GM20000 (cell line): ENCODE measurements at regions not wholly inside any gene's neighbourhood (a gene's known extent, or its start where the extent isn't known, plus 50 kb on each side); places are given as distances from the start of the nearest gene placed in this dataset.

Experiments used
- DNase-seq: peaks from one replicate; pipeline ENCODE4 v3.0.0; 2012; ENCODE audit warnings: low spot score
- CTCF ChIP-seq: IDR thresholded peaks from 2 replicates; pipeline ENCODE4 v1.5.1; 2012; ENCODE audit warnings: mild to moderate bottlenecking, control low read depth; ENCODE audit errors: extremely low read depth, missing control alignments

GRCh38 chr15:25931851-25932250 lies 68.7 kb upstream of the ATP10A start:
- no peak for DNase-seq
- no peak for TF ChIP-seq CTCF

- no peak for DNase-seq
Observed at GRCh38 chr15:25930931-25931330, 67.8 kb upstream of the ATP10A start.

More at GRCh38 chr15:25930931-25931330, 67.8 kb upstream of the ATP10A start:
- no peak for TF ChIP-seq CTCF
